GM12874 (cell line): ENCODE measurements at regions not wholly inside any gene's neighbourhood (a gene's known extent, or its start where the extent isn't known, plus 50 kb on each side); places are given as distances from the start of the nearest gene placed in this dataset.

Experiments used
- TF ChIP-seq, protein P1 (sequence below): IDR thresholded peaks from 2 replicates; pipeline ENCODE4 v1.5.1; 2011; ENCODE audit warnings: low read depth, mild to moderate bottlenecking, control low read depth, low read length, moderate library complexity; ENCODE audit not compliant: insufficient read depth

DNA sequence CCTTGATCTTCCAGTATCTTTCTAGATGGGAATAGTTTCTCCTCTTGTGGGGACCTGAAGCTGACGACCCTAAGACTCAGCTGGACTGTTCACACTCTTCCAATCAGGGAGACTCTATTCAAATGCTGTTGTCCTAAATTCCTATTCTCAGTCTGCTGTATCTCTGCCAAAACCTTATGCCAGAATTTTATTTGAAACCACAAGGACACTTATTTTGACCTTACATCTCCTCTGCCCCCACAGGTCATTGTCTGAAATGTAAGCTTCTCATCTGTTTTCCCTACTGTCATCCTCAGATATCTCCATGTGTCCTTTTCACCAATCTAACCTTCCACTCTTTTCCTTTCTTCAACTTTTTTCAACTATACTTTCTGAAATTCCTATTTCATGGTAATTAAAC is 289.5 kb upstream of the SGK1 start:
- TF ChIP-seq, protein P1, sequence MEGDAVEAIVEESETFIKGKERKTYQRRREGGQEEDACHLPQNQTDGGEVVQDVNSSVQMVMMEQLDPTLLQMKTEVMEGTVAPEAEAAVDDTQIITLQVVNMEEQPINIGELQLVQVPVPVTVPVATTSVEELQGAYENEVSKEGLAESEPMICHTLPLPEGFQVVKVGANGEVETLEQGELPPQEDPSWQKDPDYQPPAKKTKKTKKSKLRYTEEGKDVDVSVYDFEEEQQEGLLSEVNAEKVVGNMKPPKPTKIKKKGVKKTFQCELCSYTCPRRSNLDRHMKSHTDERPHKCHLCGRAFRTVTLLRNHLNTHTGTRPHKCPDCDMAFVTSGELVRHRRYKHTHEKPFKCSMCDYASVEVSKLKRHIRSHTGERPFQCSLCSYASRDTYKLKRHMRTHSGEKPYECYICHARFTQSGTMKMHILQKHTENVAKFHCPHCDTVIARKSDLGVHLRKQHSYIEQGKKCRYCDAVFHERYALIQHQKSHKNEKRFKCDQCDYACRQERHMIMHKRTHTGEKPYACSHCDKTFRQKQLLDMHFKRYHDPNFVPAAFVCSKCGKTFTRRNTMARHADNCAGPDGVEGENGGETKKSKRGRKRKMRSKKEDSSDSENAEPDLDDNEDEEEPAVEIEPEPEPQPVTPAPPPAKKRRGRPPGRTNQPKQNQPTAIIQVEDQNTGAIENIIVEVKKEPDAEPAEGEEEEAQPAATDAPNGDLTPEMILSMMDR: no peak

DNA sequence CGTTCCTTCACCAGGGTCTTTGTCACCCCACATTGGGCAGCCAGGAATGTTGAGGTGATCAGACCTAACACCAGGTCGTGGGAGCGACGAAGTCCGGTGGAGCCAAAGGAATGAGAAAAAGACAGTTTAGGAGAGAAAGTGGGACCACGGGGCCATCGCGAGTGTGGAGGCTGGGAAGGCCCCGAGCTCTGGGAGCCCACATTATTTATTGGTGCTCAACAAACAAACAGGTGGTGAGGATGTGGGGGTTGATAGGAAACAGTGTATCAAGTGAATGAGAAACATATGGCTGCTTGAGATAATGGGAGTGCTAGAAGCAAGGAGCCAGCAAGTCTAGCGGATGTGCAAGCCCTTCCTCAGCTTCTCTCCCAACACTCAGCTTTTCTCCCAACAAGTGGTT is 287.1 kb upstream of the SGK1 start:
- TF ChIP-seq, protein P1: no peak

DNA sequence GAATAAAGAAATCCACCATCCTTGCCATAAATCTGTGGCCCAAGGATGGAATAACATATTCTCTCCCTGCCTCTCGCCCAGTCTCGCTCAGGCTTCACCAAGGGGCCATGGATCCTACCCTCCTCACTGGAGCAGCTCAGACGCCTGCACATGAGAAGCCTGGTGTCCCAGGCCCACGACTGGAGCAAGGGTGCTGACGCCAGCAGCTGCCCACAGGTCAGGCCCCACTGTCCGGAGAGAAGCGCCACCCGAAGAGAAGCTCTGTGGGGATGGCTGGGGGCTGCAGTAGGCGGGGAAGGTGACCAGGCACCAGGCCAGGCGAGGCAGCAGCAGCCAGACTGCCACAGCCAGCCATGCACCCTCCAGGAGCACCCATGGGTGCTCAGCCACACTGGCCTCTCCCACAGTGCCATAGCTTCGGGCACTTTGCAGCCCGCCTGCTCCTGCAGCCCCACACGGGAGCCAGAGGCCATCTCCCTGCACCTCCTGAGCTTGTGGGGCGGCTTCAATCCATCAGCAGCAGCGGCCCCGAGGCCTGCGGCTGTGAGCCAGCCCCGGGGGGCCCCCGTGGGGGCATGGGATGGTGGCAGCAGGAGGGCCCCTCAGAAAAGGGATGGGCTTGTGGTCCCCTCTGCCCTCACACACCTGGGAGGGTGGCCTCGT is 286.2 kb upstream of the SGK1 start:
- TF ChIP-seq, protein P1: no peak

- TF ChIP-seq, protein P1: no peak
Observed at GRCh38 chr6:134603561-134603960, 285.6 kb upstream of the SGK1 start.

DNA sequence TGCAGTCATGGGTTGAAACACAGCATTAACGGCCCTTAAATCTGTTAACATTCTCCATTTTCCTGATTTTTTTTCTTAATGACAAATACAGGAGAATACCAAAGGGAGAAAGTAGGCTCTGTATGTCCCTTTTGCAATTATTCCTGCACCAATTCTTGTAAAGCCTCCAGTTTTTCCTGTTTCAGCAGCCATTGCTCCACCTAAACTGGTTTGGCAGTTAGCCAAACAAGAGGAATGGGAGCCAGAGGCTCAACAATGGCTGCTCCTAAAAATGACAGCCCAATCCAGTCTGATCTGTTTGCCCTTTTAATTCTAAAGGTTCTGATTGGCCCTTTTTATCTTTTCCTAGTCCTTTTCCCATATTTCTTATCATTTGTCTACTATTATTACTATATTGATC is 284.2 kb upstream of the SGK1 start:
- TF ChIP-seq, protein P1: no peak

DNA sequence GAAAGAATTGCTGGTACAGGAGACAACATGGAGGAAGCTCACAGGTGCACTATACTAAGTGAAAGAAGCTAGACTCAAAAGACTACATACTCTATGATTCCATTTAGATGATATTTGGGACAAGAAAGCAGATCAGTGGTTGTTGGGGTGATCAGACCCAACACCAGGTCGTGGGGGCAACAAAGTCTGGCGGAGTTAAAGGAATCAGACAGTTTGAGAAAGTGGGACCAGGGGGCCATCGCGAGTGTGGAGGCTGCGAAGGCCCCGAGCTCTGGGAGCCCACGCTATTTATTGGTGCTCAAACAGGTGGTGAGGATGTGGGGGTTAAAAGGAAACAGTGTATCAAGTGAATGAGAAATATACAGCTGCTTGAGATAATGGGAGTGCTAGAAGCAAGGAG is 282.8 kb upstream of the SGK1 start:
- TF ChIP-seq, protein P1: no peak

DNA sequence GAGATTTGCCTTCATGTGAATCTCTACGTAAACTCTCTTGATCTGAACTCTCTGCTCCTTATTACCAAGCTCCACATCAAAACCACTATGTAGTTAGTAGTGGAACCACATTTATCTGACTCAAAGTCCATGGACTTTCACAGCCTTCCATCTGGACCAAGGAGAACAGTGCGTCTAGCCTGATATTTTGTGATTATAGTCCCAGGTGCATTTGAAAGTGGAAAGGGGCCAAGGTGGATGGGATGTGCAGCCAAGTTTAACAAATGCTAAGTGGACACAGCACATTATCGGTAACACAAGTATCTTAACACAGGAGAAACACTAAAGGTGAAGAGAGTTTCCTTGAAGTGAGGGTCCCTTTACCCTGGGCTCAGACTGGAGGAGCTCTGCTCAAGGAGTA is 281.2 kb upstream of the SGK1 start:
- TF ChIP-seq, protein P1: no peak
